Suppressor macrophage (primary cell): ENCODE measurements at regions not wholly inside any gene's neighbourhood (a gene's known extent, or its start where the extent isn't known, plus 50 kb on each side); places are given as distances from the start of the nearest gene placed in this dataset.
"Not testable (repeated sequence)": the region's sequence is repeated elsewhere in the genome, so short reads cannot be mapped to it uniquely, and the experiment has no call there.

ENCODE experiments used
- DNase-seq, 4 experiments: peaks; one replicate each; pipeline ENCODE4 v3.0.0-alpha.2; 2020 to 2022

GRCh38 chr5:120088836-120089235, 375.3 kb upstream of the PRR16 start:
- DNase-seq, result no peak

GRCh38 chr5:120091376-120091948, 372.6 kb upstream of the PRR16 start:
- no peak for DNase-seq

GRCh38 chr5:120092649-120093048, 371.5 kb upstream of the PRR16 start:
- DNase-seq, result no peak

GRCh38 chr5:120093178-120093577, 370.9 kb upstream of the PRR16 start:
- DNase-seq, result peak; percentile 27 to 68 (median 58)

- DNase-seq, result peak in 2 of 4 experiments; percentile 5 to 41
These were observed 367.7 kb upstream of the PRR16 start for GRCh38 chr5:120096413-120096812.

- no peak for DNase-seq
These were observed 365.7 kb upstream of the PRR16 start for GRCh38 chr5:120098426-120098825.

GRCh38 chr5:120098902-120099535, 365.1 kb upstream of the PRR16 start:
- peak in 3 of 4 experiments; percentile 1 to 33 (median 16) for DNase-seq

- DNase-seq, result no peak
These were observed 362.3 kb upstream of the PRR16 start for GRCh38 chr5:120101771-120102170.

GRCh38 chr5:120103495-120103894, 360.6 kb upstream of the PRR16 start:
- no peak for DNase-seq

- no peak for DNase-seq
These were observed 357.1 kb upstream of the PRR16 start for GRCh38 chr5:120106912-120107525.

- DNase-seq, result no peak
These were observed 355.4 kb upstream of the PRR16 start for GRCh38 chr5:120108586-120109248.

- DNase-seq, result no peak
These were observed 341.4 kb upstream of the PRR16 start for GRCh38 chr5:120122703-120123102.

GRCh38 chr5:120124031-120124430, 340.1 kb upstream of the PRR16 start:
- DNase-seq, result no peak

GRCh38 chr5:120124961-120125360, 339.1 kb upstream of the PRR16 start:
- no peak for DNase-seq

- DNase-seq, result not testable (repeated sequence)
These were observed 331.8 kb upstream of the PRR16 start for GRCh38 chr5:120132347-120132746.

GRCh38 chr5:120134944-120135343, 329.2 kb upstream of the PRR16 start:
- no peak for DNase-seq

GRCh38 chr5:120137582-120137981, 326.5 kb upstream of the PRR16 start:
- DNase-seq, result no peak

GRCh38 chr5:120139039-120139438, 325.1 kb upstream of the PRR16 start:
- peak; percentile 74 to 95 (median 86) for DNase-seq

- DNase-seq, result peak in 2 of 4 experiments; percentile 23 to 30
These were observed 323.6 kb upstream of the PRR16 start for GRCh38 chr5:120140501-120140900.

GRCh38 chr5:120141076-120141475, 323.0 kb upstream of the PRR16 start:
- DNase-seq, result no peak

- no peak for DNase-seq
These were observed 317.3 kb upstream of the PRR16 start for GRCh38 chr5:120146787-120147186.

GRCh38 chr5:120147911-120148310, 316.2 kb upstream of the PRR16 start:
- not testable (repeated sequence) for DNase-seq

GRCh38 chr5:120150770-120151169, 313.3 kb upstream of the PRR16 start:
- DNase-seq, result no peak

- DNase-seq, result no peak
These were observed 312.9 kb upstream of the PRR16 start for GRCh38 chr5:120151181-120151580.
